ENCODE measurements at regions not wholly inside any gene's neighbourhood (a gene's known extent, or its start where the extent isn't known, plus 50 kb on each side); places are given as distances from the start of the nearest gene placed in this dataset.
A peak's percentile ranks its signal among the peaks of the same experiment; 100 is the strongest.

GRCh38 chr6:147116056-147116455 is 88.2 kb upstream of the STXBP5 start:
- ChIA-PET CTCF (no interaction called here), POLR2A (no interaction called here)
- intact Hi-C loops (cut with micrococcal nuclease; ENCODE audit: unreplicated experiment), result no loop called here
- no peak for ATAC-seq
- no peak overlapping the region for H3K4me3 ChIP-seq (ENCODE audit: low read depth in 2 of 2, low read length in 2 of 2)
- in situ Hi-C loops (cut with HindIII; ENCODE audit: low pct_unique_long_range_greater_than_20kb, low sequenced_read_pairs), result no loop called here
- no TSS peak for BruUV-seq (replicated peaks)
- H3K4me1 ChIP-seq (ENCODE audit: control insufficient read depth, insufficient read depth, low read length), result no peaks in the 10 kb centered on the region; the same call in 1 of the 2 replicates
- no peaks in the 10 kb centered on the region for H3K36me3 ChIP-seq (ENCODE audit: control insufficient read depth, insufficient read depth, low read length)
- DNase-seq (ENCODE audit: low read depth, low spot score), result no peak
- H3K27me3 ChIP-seq (ENCODE audit: control insufficient read depth, insufficient read depth, low read length), result no peaks in the 10 kb centered on the region
- no peak overlapping the region for H3K27ac ChIP-seq (ENCODE audit: low read length)
- H3K9me3 ChIP-seq (ENCODE audit: control insufficient read depth, insufficient read depth, low read depth, low read length), result no peaks in the 10 kb centered on the region
- no peak for TF ChIP-seq POLR2AphosphoS5 (IDR thresholded peaks at IDR 0.05; ENCODE audit: low read depth, low read length)
- TF ChIP-seq REST (IDR thresholded peaks at IDR 0.05; ENCODE audit: insufficient read depth in 1 of 2, low read depth in 2 of 2, low read length in 1 of 2), result no peak
- no peak for TF ChIP-seq CTCF (IDR thresholded peaks at IDR 0.05)
- no peak for TF ChIP-seq SIN3A (IDR thresholded peaks at IDR 0.05; ENCODE audit: borderline replicate concordance, insufficient read depth, low read depth, low read length)
- no peak for TF ChIP-seq TCF7L2 (IDR thresholded peaks at IDR 0.05; ENCODE audit: low read depth, low read length)

- ChIA-PET CTCF (no interaction called here), POLR2A (no interaction called here)
- Histone ChIP-seq H3K4me3 (ENCODE audit: low read depth in 2 of 2, low read length in 2 of 2) (no peak overlapping the region), H3K36me3 (ENCODE audit: control insufficient read depth, insufficient read depth, low read length) (no peaks in the 10 kb centered on the region), H3K27me3 (ENCODE audit: control insufficient read depth, insufficient read depth, low read length) (no peaks in the 10 kb centered on the region), H3K4me1 (ENCODE audit: control insufficient read depth, insufficient read depth, low read length) (no peaks in the 10 kb centered on the region; the same call in 1 of the 2 replicates), H3K9me3 (ENCODE audit: control insufficient read depth, insufficient read depth, low read depth, low read length) (no peaks in the 10 kb centered on the region), H3K27ac (ENCODE audit: low read length) (peak overlapping the region; percentile 70; the same call in 1 of the 2 replicates)
- intact Hi-C loops (cut with micrococcal nuclease; ENCODE audit: unreplicated experiment) (no loop called here), in situ Hi-C loops (cut with HindIII; ENCODE audit: low pct_unique_long_range_greater_than_20kb, low sequenced_read_pairs) (no loop called here)
- DNase-seq (ENCODE audit: low read depth, low spot score) (no peak), ATAC-seq (no peak)
- BruUV-seq (replicated peaks), result no TSS peak
- no peak for TF ChIP-seq REST (IDR thresholded peaks at IDR 0.05; ENCODE audit: insufficient read depth in 1 of 2, low read depth in 2 of 2, low read length in 1 of 2)
- no peak for TF ChIP-seq SIN3A (IDR thresholded peaks at IDR 0.05; ENCODE audit: borderline replicate concordance, insufficient read depth, low read depth, low read length)
- TF ChIP-seq CTCF (IDR thresholded peaks at IDR 0.05), result no peak
- TF ChIP-seq TCF7L2 (IDR thresholded peaks at IDR 0.05; ENCODE audit: low read depth, low read length), result no peak
- no peak for TF ChIP-seq POLR2AphosphoS5 (IDR thresholded peaks at IDR 0.05; ENCODE audit: low read depth, low read length)
These were observed 87.2 kb upstream of the STXBP5 start for GRCh38 chr6:147117011-147117410.
